ACHN (cell line): ENCODE measurements at regions not wholly inside any gene's neighbourhood (a gene's known extent, or its start where the extent isn't known, plus 50 kb on each side); places are given as distances from the start of the nearest gene placed in this dataset.

Experiments
- DNase-seq: peaks from one replicate; pipeline ENCODE4 v3.0.0-alpha.2; 2015
- in situ Hi-C: cut with HindIII; loops from 2 replicates; pipeline ENCODE4 v1.10.0; 2017; ENCODE audit warnings: low sequenced_read_pairs, low pct_ligation_motif_present, low pct_unique_long_range_greater_than_20kb

- in situ Hi-C loops, result no loop called here
- no peak for DNase-seq
Observed at GRCh38 chr5:139733698-139734538, 61.7 kb upstream of the PSD2 start.

GRCh38 chr5:139734539-139734916 lies 61.1 kb upstream of the PSD2 start:
- in situ Hi-C loops, result no loop called here
- DNase-seq, result no peak

DNA sequence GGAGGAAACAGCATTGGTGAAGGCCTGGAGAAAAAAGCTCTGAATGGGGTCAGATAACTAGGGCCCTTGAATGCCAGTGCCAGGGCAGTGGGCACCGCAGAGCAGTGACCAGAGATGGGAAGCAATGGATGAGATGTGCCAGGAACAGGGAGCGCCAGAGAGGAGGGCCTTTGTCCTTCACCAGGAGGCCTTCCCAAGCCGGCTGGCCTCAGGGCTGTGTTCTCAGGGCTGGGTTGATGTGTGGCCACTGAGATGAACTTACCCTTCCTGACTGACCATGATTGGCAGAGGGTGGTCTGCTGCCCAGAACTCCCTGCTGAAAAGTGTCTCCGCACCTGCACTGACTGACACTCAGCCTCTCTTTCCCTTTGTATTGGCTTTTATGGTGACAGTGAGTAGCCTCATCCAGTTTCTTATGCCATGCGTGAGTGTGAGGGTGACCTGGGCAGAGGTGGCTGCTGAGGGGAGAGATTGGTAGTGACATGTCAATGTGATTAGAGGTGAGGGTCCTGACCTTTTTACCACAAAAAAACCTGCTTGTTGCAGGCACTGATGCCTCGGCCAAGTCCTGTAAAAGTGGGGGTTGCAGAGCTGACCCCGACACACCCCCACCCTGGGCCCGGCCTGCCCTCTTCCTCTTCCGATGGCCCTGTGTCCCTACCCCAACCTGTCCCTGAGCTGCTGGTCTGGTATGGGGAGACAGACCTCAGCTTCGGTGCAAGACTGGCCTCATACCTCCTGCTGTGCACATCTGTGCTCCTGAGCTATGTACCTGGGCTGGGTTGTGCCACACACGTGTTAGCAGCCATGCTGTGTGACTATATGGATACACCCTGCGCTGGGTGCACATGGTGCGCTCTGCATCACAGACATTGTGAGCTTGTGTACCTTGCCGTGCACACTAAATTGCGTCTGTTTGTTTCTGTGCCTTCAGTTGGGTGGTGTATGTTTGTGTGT lies 57.1 kb upstream of the PSD2 start:
- in situ Hi-C loops, result no loop called here
- no peak for DNase-seq

- DNase-seq, result no peak
- in situ Hi-C loops, result no loop called here
Observed at GRCh38 chr5:139739150-139739974, 56.2 kb upstream of the PSD2 start.

- no peak for DNase-seq
- in situ Hi-C loops, result no loop called here
Observed at GRCh38 chr5:139740138-139740991, 55.2 kb upstream of the PSD2 start.

DNA sequence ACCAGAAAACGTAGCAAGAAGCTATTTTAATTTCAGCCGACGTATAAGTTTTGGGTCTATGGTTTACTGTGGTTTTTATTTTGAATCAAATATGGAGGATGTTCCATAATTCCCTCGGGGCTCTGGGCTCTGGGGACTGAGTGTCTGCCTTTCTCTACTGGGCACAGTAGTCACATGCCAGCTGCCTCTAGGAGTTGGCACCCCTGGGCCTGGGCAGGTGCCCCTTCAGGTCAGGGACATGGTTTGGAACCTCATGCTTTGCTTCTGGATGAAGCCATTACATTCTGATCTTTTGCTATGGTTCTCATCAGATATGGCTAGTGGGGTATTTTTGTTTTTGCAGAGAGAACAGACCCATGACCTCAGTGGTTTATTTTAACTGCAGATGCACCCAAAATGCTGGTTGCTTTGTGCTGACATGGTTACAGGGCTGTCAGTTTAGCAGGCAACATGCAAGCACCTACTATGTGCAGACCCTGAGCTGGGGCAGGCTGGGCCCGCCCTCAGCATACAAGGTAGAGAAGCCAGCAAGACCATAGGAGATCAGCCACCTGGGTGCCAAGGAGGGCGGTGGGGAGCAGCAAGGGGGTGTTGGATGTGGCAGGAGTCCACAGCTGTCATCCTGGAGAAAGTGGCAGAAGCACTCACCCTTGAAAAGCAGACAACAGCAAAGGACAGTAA lies 54.5 kb upstream of the PSD2 start:
- in situ Hi-C loops, result no loop called here
- DNase-seq, result no peak

DNA sequence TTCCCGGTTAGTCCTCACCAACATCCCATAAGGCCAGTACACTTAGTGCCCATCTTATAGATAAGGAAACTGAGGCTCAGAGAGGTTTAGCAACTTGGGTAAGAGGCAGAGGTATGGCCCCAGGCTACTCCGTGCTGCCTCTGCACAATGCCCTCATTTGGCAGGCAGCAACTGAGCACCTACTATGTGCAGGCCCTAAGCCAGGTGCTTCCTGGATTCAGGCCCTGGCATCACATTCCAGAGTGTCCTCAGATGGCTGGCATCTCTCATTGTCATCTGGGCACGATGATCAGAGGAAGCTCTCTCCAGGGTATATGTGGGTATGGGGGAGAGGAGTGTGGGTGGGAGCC lies 53.8 kb upstream of the PSD2 start:
- in situ Hi-C loops, result no loop called here
- DNase-seq, result no peak

DNA sequence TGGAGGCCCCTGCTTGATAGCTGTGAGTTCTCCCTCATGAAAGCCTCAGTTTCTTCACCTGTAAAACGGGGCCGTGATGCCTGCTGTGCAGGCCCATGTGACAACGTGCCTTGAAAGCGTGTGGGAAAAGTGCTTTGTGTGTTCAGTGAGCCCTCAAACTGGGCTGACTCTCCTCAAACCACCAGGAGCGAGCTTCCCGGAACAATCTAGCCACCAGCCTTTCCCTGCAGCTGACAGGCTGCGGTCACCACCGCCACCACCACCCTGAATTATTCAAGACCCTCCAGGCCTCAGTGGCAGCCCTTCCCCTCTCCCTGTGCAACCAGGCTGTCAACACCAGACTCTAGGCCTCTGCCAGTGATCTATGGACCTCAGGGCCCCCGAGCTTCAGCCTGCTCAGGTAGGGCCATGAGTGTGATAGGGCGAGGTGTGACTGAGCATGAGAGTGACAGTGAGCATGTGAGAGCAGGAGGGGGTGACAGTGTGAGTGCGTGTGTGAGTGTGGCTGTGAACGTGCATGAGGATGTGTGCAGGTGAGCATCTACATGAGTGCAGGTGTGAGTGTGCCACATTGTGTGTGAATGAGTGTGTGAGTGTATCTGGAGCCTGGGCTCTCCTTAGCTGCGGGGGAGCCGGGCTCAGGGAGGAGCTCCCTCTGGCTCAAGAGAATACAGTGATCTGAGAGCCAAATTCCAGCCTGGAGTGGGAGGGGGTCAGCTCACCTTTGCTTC lies 53.3 kb upstream of the PSD2 start:
- no peak for DNase-seq
- in situ Hi-C loops, result no loop called here

- in situ Hi-C loops, result no loop called here
- DNase-seq, result no peak
Observed at GRCh38 chr5:139743001-139743771, 52.4 kb upstream of the PSD2 start.

- in situ Hi-C loops, result no loop called here
- no peak for DNase-seq
Observed at GRCh38 chr5:139743804-139744203, 51.8 kb upstream of the PSD2 start.

DNA sequence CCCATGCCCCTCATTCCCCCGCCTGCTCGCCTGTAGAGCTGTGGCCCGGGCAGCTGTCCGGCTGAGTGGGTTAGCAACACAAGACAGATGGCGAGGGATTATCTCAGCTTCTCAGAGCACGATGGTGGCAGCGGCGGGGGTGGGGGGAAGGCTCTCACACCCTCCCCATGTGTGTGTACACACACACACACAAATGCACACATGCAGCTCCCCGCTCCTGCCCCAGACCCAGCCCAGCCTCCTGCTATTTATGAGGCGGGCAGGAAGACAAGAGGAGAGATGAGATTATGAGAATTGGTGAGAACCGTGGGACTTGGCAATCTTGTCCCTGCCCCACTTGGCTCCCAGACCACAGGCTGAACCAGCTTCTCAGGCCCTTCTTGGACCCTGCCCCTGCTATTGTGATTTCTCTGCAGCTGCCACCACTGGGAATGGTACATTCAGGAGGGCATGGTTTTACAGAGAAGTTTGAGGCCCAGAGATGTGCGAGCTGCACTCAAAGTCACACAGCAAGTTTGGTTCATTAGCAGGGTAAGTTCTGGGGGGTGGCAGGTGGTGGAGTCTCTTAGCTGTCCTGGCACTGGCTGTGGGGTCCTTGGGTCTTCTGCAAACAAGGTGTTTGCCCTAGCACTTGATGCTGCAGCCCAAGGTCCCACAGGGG lies 51.0 kb upstream of the PSD2 start:
- in situ Hi-C loops, result no loop called here
- no peak for DNase-seq

DNA sequence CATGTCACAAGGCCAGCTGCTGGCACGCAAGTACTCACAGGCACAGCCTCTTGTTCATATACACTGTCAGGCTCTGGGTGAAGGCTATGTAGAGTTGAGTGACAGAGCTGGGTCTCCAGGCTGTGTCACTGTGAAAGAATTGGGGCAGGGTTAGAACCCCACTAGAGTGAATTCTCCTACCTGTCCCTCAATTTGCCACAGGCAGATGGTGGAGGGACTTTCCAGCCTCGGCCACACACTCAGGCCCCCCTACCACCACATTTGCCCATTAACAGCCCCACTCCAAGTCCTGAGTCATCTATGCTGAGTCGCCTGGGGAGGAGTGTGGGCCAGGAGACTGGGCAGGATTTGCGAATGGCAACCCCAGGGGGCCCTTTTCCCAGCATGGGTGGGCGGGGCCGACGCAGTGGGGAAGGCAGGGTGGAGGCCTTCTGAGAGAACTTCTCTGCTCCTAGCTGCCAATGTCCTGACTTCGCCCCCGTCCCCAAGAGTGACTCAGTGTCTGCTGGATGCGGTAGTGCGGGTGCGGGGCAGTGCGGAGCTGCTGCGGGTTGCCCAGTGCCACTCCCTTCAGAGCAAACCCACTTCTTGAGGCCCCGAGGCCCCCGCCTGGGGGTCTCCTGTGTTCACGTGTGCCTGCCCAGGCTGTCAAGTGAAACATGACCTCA lies 50.3 kb upstream of the PSD2 start:
- peak; percentile 86 for DNase-seq
- in situ Hi-C loops, result no loop called here

DNA sequence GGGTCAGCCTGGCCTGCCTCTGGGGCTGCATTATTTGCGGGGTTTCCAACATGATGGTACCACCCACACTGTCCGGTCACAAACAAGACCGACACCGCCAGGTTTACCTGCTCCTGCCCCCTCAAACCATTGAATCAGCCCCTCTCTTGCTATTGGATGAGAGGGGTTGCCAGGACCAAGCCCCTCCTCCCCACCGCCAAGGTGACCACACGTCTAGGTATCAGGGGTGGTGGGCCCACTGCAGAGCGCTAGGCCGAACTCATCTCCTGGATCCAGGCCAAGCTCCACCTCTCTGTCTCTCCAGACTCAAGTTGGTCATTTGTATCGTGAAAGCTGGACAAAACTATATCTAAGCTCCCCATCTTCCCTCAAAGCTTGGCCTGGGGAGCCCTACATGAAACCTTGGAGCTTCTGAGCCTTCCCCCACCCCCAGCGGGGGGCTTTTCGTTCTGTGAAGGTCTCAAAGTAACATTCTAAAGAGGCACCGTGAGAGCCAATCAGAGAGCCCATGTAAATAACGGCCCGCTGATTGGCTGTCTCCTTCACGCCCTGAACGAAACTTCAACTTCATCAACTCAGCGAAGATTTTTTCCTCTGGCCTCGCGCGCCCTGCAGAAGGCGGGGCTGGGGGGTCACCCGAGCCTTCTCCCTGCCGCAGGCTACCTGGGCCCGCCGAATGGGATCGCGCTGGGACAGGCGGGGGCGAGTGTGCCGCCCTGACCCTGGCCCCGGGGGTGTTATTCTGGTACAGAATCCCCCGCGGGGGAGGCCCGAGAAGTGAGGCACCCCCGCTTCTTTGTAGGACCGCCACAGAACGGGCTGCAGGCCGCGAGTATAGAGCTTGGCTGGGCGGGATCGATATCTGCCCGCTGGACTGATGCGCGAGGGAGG lies 49.6 kb upstream of the PSD2 start:
- DNase-seq, result peak; percentile 92

More for the DNA sequence above, 49.6 kb upstream of the PSD2 start:
- in situ Hi-C loops, result no loop called here
